GM19452 (cell line): ENCODE measurements at regions not wholly inside any gene's neighbourhood (a gene's known extent, or its start where the extent isn't known, plus 50 kb on each side); places are given as distances from the start of the nearest gene placed in this dataset.

ENCODE experiments used
- ATAC-seq: cut with Tn5 transposase; IDR thresholded peaks from one replicate; pipeline ENCODE4 v1.9.1; 2021; ENCODE audit not compliant: unreplicated experiment

GRCh38 chr12:42691991-42692557 lies 102.5 kb upstream of the PRICKLE1 start:
- ATAC-seq, result no peak

GRCh38 chr12:42690264-42690663 lies 100.7 kb upstream of the PRICKLE1 start:
- no peak for ATAC-seq

GRCh38 chr12:42689699-42690098 lies 100.2 kb upstream of the PRICKLE1 start:
- no peak for ATAC-seq

GRCh38 chr12:42686514-42687172 lies 97.1 kb upstream of the PRICKLE1 start:
- ATAC-seq, result no peak

- no peak for ATAC-seq
Measured at GRCh38 chr12:42684802-42685071, 95.2 kb upstream of the PRICKLE1 start.

- ATAC-seq, result no peak
Measured at GRCh38 chr12:42683933-42684801, 94.6 kb upstream of the PRICKLE1 start.

DNA sequence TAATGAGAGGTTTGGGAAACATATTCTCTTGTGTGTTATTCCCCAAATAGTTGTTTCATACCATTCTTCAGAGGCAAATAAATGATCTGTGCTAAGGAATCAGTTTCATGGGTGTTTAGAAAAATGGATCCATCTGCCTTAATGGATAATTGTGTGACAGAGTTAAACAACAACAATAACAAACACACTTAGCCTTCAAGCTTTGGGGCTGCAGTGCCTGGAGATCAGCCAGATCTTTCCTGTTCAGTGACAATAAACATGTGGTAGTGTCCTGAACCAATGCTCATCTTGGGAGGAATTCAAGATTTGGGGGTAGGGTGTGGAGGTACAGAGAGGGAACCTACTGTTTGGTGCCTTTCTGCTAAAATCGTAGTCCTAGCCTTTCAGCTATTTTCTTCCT lies 93.7 kb upstream of the PRICKLE1 start:
- ATAC-seq, result no peak

DNA sequence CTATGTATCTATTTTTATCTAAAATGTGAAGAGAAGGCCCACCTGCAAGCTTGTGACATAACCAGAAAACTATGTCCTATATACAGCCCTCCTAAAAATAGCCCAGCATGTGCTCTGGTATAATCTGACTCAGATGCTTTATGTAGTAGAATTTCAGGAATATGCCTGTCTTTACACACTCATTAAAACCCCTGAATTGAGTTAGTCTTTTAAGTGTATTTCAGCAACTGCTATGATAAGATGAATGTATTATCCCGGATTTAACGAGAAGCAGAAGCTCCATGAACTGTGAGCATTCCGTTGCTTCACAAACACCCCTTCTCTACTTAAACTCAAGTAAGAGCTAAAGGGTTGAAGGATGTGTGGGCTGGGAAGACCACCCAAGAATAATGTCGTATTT lies 89.9 kb upstream of the PRICKLE1 start:
- no peak for ATAC-seq

GRCh38 chr12:42677461-42677860 lies 87.9 kb upstream of the PRICKLE1 start:
- no peak for ATAC-seq

DNA sequence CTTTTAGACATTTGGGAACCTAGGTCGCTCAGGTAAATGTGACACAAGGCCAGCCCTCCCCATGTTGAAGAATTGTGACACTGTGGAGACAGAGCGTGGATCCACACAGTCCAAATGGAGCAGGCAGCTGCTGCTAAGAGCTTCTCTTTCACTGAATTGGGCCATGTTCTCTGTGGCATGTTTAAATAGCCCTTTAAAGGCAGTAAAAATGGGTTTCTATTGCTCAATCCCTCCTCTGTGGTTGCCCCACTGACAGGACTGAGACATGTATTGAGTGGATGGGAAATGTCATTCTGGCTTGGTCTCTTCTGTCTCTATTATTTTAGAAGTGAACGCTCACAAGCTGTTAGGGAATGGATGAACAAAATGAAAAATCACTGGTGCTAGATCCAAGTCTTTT lies 84.0 kb upstream of the PRICKLE1 start:
- ATAC-seq, result no peak

- ATAC-seq, result no peak
Measured at GRCh38 chr12:42670719-42671118, 81.2 kb upstream of the PRICKLE1 start.

GRCh38 chr12:42669553-42669952 lies 80.0 kb upstream of the PRICKLE1 start:
- ATAC-seq, result no peak

- ATAC-seq, result no peak
Measured at GRCh38 chr12:42666671-42667243, 77.2 kb upstream of the PRICKLE1 start.

DNA sequence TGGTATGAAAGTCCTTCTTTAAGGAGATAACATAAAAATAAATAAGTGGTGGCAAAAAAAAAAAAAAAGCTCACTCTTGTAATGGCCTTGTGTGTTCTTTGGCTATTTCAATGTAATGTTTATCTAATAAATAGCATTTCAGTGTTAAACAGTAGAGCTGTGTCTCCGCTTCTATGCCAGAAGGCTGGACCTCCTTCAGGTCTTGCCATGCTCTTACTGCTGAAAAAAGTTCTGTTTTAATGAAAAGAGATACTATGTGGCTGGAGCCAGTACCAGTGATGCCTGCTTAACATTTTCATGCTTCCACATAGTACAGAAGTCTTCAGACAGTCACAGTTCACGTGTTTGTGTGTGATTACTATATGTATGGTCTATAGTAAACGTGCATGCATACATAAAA lies 74.1 kb upstream of the PRICKLE1 start:
- no peak for ATAC-seq

- ATAC-seq, result no peak
Measured at GRCh38 chr12:42660968-42661937, 71.7 kb upstream of the PRICKLE1 start.

DNA sequence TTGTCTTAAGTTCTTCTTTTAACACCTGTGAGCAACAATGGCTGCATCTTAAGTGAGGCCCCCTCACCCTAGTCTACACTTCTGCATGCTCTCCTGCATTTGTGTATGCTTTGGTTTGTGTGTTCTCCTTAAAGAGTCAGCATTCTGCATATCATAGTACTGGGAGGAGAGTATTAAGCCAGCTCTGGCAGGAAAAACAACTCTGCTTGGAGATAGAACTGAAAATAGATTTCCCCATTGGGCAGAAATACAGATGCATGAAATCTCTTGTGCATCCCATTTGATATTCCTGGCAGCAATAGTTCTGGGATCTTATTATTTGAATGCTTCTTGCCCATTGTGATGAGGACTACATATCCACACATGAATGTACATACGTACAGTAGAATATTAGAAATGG lies 70.6 kb upstream of the PRICKLE1 start:
- ATAC-seq, result no peak

DNA sequence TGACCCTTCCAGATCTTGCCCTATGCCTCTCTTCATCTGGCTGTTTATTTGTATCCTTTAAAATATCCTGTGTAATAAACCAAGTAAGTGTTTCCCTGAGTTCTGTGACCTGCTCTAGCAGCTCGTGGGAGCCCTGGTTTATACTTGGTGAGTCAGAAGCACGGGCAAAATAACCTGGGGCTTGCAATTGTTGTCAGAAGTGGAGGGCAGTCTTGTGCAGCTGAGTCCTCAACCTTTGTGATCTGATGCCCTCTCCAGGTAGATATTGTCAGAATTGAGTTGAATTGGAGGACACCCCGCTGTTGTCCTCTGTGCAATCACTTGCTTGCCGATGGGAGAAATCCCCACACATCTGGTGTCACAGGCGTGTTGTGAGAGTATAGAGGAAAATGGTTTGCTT lies 62.5 kb upstream of the PRICKLE1 start:
- no peak for ATAC-seq

DNA sequence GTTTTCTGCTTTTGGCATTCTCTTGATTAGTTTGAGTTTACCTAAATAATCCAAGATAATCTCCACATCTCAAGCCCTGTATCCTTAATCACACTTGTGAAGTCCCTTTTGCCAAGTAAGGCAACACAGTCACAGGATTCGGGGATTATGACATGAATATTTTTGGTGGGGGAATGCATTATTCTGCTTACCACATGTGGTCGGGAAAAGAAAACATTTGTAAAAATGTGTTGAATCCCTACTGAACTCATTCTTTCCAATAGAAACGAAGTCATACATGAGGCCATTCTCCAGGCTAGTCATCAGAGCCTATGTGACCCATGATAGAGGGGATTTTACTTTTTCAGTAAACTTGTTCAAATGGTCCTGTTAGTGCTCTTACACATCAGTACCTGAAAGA lies 58.5 kb upstream of the PRICKLE1 start:
- no peak for ATAC-seq

DNA sequence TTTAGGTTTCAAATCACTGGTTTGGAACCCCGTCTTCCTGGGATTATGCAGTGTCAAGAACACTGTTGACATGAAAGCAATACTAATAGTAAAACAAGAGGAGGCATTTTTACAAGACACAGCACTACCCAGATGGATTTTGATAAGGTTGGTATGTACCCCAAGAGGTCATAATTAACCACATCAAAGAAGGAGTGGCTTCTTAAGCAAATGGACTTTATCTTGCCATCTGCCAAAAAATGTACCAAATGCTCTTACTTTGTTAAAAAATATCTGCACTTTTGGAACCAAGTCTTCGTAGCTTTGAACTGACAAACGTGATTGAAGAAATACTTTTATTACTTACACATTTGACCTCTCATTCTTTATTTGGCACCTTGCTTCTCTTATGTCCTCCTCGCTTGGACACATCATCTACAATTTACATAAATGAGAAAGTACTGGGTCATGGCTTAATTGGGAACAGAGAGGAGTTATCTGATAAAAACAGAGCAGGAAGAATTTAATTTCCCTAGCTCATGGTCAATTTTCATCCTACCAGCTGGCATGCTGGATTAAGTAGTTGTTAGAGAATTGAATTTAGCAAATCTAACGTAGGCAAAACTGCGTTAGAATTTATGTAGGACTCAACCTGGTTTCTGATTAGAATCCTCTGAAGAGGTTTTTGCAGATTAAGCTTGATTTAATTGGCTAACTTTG lies 54.5 kb upstream of the PRICKLE1 start:
- no peak for ATAC-seq

DNA sequence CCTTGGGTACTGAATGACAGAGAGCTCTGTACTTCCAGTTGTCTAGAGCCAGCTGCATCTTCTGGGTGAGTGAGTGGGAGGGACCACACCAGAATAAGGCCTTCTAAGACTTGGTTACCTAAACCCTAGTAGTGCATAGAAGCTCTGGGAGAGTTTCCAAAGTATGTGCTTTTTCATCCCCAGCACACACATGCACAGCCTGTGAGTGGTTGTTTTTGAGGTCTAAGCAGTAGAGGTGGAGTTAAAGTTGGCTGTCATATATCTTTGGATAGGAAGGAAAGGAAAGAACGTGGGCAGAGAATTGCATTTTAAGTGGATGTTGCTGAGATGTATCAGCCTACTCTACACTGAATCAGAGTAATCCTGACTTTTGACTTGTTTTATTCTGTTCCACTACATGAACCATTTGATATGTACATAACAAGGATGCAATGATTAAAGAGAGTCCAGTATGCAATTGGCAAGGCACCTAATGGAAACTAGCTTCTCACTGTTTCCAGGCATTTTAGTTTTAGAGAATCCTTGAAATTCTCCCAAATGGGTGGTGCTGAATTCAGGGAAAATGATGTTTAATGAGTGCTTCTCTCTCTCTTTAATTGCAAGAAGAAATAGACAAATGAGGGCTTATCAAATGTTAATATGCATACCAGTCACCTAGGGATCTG lies 51.8 kb upstream of the PRICKLE1 start:
- no peak for ATAC-seq
